Smooth muscle cell (in vitro differentiated cells): ENCODE measurements at regions not wholly inside any gene's neighbourhood (a gene's known extent, or its start where the extent isn't known, plus 50 kb on each side); places are given as distances from the start of the nearest gene placed in this dataset.

Experiments
- DNase-seq: peaks from one replicate; lab custom pipeline; 2025; ENCODE audit not compliant: unreplicated experiment; lab: John Stamatoyannopoulos, UW
- H2AFZ ChIP-seq: fragments of 200-600 bp; sonication (generic); 2 replicates; pipeline ENCODE4 v1.6.0; 2016; ENCODE audit warnings: antibody characterized with exemption, low read depth, mild to moderate bottlenecking
- H3F3A ChIP-seq: fragments of 200-600 bp; sonication (generic); 2 replicates; pipeline ENCODE4 v1.6.0; 2017; ENCODE audit warnings: antibody characterized with exemption, low read depth
- H3K27ac ChIP-seq: fragments of 200-600 bp; sonication (generic); 2 replicates; pipeline ENCODE4 v1.5.1; 2016; ENCODE audit warnings: low read depth, mild to moderate bottlenecking
- H3K27me3 ChIP-seq: fragments of 200-600 bp; sonication (generic); 2 replicates; pipeline ENCODE4 v1.6.1; 2016; ENCODE audit warnings: low read depth, mild to moderate bottlenecking
- H3K36me3 ChIP-seq: fragments of 200-600 bp; sonication (generic); 2 replicates; pipeline ENCODE4 v1.5.1; 2016; ENCODE audit warnings: low read depth
- H3K4me1 ChIP-seq: fragments of 200-600 bp; sonication (generic); 2 replicates; pipeline ENCODE4 v1.5.1; 2016; ENCODE audit warnings: low read depth
- H3K4me2 ChIP-seq: fragments of 200-600 bp; sonication (generic); 2 replicates; pipeline ENCODE4 v1.6.0; 2016; ENCODE audit warnings: mild to moderate bottlenecking
- H3K4me3 ChIP-seq: fragments of 200-600 bp; sonication (generic); 2 replicates; pipeline ENCODE4 v1.5.1; 2016; ENCODE audit warnings: mild to moderate bottlenecking
- H3K79me2 ChIP-seq: fragments of 200-600 bp; sonication (generic); 2 replicates; pipeline ENCODE4 v1.6.0; 2016; ENCODE audit warnings: low read depth, mild to moderate bottlenecking
- H3K9ac ChIP-seq: fragments of 200-600 bp; sonication (generic); 2 replicates; pipeline ENCODE4 v1.6.0; 2016; ENCODE audit warnings: low read depth
- H3K9me3 ChIP-seq: fragments of 200-600 bp; sonication (generic); replicated peaks from 2 replicates; pipeline ENCODE4 v1.5.1; 2016; ENCODE audit warnings: low read depth
- H4K20me1 ChIP-seq: fragments of 200-600 bp; sonication (generic); 2 replicates; pipeline ENCODE4 v1.6.0; 2016; ENCODE audit warnings: low read depth
- WGBS: methylation state at CpG from one replicate; pipeline ENCODE4 v1.1.7; 2016; ENCODE audit warnings: low lambda C conversion rate; 5-methylcytosine and 5-hydroxymethylcytosine counted together
- TF ChIP-seq, protein P1 (sequence below): fragments of 200-600 bp; sonication (generic); IDR thresholded peaks from 2 replicates; pipeline ENCODE4 v1.5.1; 2017; ENCODE audit warnings: borderline replicate concordance, mild to moderate bottlenecking, antibody characterized with exemption; ENCODE audit not compliant: insufficient read depth, poor library complexity, severe bottlenecking

- Histone ChIP-seq H3K27ac (no peak overlapping the region), H3K36me3 (no peaks in the 10 kb centered on the region), H3K4me2 (peak overlapping the region; percentile 28), H3K27me3 (no peaks in the 10 kb centered on the region), H3K4me1 (peaks cover 12% of the 10 kb centered on the region), H3K9me3 (no peaks in the 10 kb centered on the region), H3K79me2 (no peaks in the 10 kb centered on the region), H3K9ac (no peak overlapping the region), H3F3A (peaks cover 8% of the 10 kb centered on the region), H3K4me3 (no peak overlapping the region), H2AFZ (no peak overlapping the region), H4K20me1 (no peaks in the 10 kb centered on the region)
- DNase-seq = no peak
- TF ChIP-seq, protein P1, sequence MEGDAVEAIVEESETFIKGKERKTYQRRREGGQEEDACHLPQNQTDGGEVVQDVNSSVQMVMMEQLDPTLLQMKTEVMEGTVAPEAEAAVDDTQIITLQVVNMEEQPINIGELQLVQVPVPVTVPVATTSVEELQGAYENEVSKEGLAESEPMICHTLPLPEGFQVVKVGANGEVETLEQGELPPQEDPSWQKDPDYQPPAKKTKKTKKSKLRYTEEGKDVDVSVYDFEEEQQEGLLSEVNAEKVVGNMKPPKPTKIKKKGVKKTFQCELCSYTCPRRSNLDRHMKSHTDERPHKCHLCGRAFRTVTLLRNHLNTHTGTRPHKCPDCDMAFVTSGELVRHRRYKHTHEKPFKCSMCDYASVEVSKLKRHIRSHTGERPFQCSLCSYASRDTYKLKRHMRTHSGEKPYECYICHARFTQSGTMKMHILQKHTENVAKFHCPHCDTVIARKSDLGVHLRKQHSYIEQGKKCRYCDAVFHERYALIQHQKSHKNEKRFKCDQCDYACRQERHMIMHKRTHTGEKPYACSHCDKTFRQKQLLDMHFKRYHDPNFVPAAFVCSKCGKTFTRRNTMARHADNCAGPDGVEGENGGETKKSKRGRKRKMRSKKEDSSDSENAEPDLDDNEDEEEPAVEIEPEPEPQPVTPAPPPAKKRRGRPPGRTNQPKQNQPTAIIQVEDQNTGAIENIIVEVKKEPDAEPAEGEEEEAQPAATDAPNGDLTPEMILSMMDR = no peak
- WGBS = 72% methylated on average over 5 of the region's 5 CpGs
These were observed 173.2 kb upstream of the HDAC4 start for GRCh38 chr2:239574054-239574433.

DNA sequence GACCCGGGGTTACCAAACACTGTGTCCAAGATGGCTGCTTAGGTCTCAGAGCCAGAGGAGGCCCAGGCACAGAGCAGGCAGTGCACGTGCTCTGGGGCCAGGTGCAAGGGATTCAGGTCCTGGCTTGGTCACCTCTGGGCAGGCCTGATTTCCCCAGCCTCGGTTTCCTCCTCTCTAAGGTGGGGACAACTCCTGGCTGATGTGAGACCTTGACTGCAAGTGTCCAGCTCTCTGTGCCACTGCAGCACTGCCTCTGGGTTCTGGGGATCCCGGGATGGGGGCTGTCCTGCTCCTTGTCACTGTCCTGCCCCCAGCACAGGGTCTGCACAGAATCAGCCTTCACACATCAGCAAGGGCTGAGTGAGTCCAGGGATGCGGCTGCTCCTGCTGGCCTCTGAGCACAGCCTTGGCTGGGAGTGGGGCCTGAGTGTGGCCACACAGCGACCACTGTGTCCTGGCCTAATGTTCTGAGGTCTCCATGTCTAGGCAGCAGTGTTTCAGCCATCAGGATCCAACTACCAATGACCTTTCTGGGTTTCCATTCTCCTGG is 170.2 kb upstream of the HDAC4 start:
- H3K79me2 ChIP-seq = no peaks in the 10 kb centered on the region
- peaks cover 8% of the 10 kb centered on the region for H3F3A ChIP-seq
- H3K4me3 ChIP-seq = no peak overlapping the region
- H3K4me2 ChIP-seq = no peak overlapping the region
- TF ChIP-seq, protein P1 = no peak
- H2AFZ ChIP-seq = no peak overlapping the region
- H4K20me1 ChIP-seq = no peaks in the 10 kb centered on the region
- no peaks in the 10 kb centered on the region for H3K9me3 ChIP-seq
- no peaks in the 10 kb centered on the region for H3K36me3 ChIP-seq
- no peaks in the 10 kb centered on the region for H3K27me3 ChIP-seq
- no peak for DNase-seq
- no peak overlapping the region for H3K9ac ChIP-seq
- no peak overlapping the region for H3K27ac ChIP-seq
- 91% methylated on average over 6 of the region's 6 CpGs for WGBS
- peaks cover 12% of the 10 kb centered on the region for H3K4me1 ChIP-seq

- Histone ChIP-seq H3K36me3 (no peaks in the 10 kb centered on the region), H3K9me3 (no peaks in the 10 kb centered on the region), H4K20me1 (no peaks in the 10 kb centered on the region), H3K4me1 (peaks cover 12% of the 10 kb centered on the region), H3F3A (peaks cover 2% of the 10 kb centered on the region), H3K79me2 (no peaks in the 10 kb centered on the region), H3K9ac (no peak overlapping the region), H2AFZ (no peak overlapping the region), H3K27me3 (no peaks in the 10 kb centered on the region), H3K4me3 (no peak overlapping the region), H3K4me2 (no peak overlapping the region), H3K27ac (no peak overlapping the region)
- 91% methylated on average over 15 of the region's 15 CpGs for WGBS
- DNase-seq = no peak
- TF ChIP-seq, protein P1 = no peak
These were observed 169.6 kb upstream of the HDAC4 start for GRCh38 chr2:239570216-239570925.
